ENCODE measurements at regions not wholly inside any gene's neighbourhood (a gene's known extent, or its start where the extent isn't known, plus 50 kb on each side); places are given as distances from the start of the nearest gene placed in this dataset.

DNA sequence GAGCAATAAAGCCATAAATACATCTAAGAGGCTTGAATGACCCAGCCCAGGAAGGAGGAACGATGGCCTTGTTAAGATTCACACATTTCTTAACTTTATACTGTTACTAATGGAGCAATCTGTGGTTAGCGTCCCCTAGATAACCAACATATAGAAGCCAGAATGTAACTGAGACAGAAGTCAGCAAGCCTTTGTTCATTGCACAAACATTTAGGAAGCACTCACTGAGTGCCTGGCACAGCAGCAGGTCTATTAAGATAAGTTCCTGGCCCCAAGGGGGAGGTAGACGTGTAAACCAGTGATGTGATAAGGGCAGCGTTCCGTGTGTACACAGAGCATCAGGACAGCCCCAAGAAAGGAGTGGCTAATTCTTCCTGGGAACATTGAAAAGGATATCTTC is 63.6 kb upstream of the ATL2 start:
- H3K36me3 ChIP-seq: no peaks in the 10 kb centered on the region
- H3K27ac ChIP-seq (replicated peaks in 1 of 4): peak overlapping the region in 3 of 4 donors; percentile 1 to 74 (median 73)
- no peak for DNase-seq (ENCODE audit: extremely low spot score)
- intact Hi-C loops (cut with DNase I): no loop called here
- 76% methylated on average over 5 of the region's 5 CpGs for WGBS
- no peak for TF ChIP-seq POLR2A (IDR thresholded peaks at IDR 0.05; ENCODE audit: low read depth)
- no peak for TF ChIP-seq CTCF (IDR thresholded peaks at IDR 0.05)
- TF ChIP-seq POLR2AphosphoS5 (IDR thresholded peaks at IDR 0.05): no peak
- TF ChIP-seq EP300 (IDR thresholded peaks at IDR 0.05): no peak
- no peaks in the 10 kb centered on the region for H3K27me3 ChIP-seq
- no peak overlapping the region for H3K4me3 ChIP-seq
- H3K4me1 ChIP-seq: peaks cover 17 to 64% (median 48%) of the 10 kb centered on the region in 4 donors
- H3K9me3 ChIP-seq: no peaks in the 10 kb centered on the region

DNA sequence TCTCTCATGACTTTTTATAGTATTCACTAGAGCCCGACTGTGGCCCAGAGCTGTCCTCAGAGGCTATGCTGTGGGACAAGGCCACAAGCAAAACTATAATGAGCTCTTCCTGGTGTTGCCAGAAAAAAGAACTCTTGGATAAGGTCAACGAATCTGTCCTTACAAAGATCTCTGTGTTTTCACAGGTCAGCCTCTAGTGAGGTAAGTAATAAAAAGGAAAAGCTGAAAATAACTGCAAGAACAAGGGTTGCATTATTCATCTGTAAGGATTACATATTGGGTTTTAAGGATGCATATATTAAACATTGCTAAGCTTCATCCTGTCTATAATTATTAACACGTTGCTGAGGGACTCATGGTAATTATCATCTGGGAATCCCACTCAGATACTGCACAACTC is 62.8 kb upstream of the ATL2 start:
- TF ChIP-seq POLR2A (IDR thresholded peaks at IDR 0.05; ENCODE audit: low read depth) (no peak), POLR2AphosphoS5 (IDR thresholded peaks at IDR 0.05) (no peak), EP300 (IDR thresholded peaks at IDR 0.05) (no peak)
- Histone ChIP-seq H3K4me3 (no peak overlapping the region), H3K36me3 (no peaks in the 10 kb centered on the region), H3K9me3 (no peaks in the 10 kb centered on the region), H3K27me3 (no peaks in the 10 kb centered on the region), H3K4me1 (peaks cover 17 to 64% (median 47%) of the 10 kb centered on the region in 4 donors), H3K27ac (replicated peaks in 1 of 4) (no peak overlapping the region)
- intact Hi-C loops (cut with DNase I): no loop called here
- no peak for DNase-seq (ENCODE audit: extremely low spot score)
- WGBS: 74% methylated on average over 3 of the region's 3 CpGs

DNA sequence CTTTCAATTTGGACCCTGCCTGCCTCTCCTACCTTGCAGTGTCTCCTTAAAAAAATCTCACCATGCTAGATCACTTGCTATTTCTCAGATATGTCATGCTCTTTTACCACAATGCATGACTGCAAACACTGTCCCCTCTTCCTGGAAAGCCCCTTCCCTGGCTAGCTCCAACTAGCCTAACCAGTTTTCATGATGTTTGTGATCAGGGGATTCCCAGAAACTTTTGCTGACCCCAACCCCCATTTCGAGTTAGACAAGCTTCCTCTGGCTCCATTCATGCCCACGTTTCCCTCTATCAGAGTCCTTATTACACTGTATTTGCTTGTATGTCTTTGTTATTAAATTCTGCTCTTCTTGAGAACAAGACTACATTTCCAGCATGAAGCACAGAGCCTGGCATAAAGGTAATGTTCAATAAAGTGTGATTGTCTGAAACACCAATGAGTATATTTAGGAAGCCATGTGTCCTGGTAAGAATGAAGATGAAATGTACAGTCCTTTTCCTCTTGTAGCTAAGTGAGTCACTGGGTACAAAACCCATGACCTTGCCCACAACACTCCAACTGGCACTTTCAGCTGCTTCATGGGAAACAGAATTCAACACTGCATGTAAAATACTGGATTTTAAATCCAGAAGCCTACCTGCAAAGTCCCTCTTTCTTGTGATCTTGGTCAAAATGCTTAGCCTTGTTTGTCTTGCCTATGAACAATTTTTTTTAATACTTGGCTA is 62.0 kb upstream of the ATL2 start:
- H3K9me3 ChIP-seq: no peaks in the 10 kb centered on the region
- no peaks in the 10 kb centered on the region for H3K36me3 ChIP-seq
- no peak for TF ChIP-seq POLR2A (IDR thresholded peaks at IDR 0.05; ENCODE audit: low read depth)
- no peak for TF ChIP-seq POLR2AphosphoS5 (IDR thresholded peaks at IDR 0.05)
- no peak for TF ChIP-seq CTCF (IDR thresholded peaks at IDR 0.05)
- TF ChIP-seq EP300 (IDR thresholded peaks at IDR 0.05): no peak
- H3K4me3 ChIP-seq: no peak overlapping the region
- intact Hi-C loops (cut with DNase I): no loop called here
- DNase-seq (ENCODE audit: extremely low spot score): no peak
- H3K4me1 ChIP-seq: peaks cover 17 to 56% (median 41%) of the 10 kb centered on the region in 4 donors
- H3K27ac ChIP-seq (replicated peaks in 1 of 4): peak overlapping the region in 1 of 4 donors; percentile 10
- WGBS: 88% methylated on average over 2 of the region's 2 CpGs
- H3K27me3 ChIP-seq: no peaks in the 10 kb centered on the region

- Histone ChIP-seq H3K27ac (replicated peaks in 1 of 4) (no peak overlapping the region), H3K27me3 (no peaks in the 10 kb centered on the region), H3K4me1 (peaks cover 15 to 54% (median 35%) of the 10 kb centered on the region in 4 donors), H3K36me3 (no peaks in the 10 kb centered on the region), H3K4me3 (no peak overlapping the region), H3K9me3 (no peaks in the 10 kb centered on the region)
- no peak for DNase-seq (ENCODE audit: extremely low spot score)
- intact Hi-C loops (cut with DNase I): no loop called here
- TF ChIP-seq POLR2AphosphoS5 (IDR thresholded peaks at IDR 0.05) (no peak), CTCF (IDR thresholded peaks at IDR 0.05) (no peak), EP300 (IDR thresholded peaks at IDR 0.05) (no peak)
- WGBS: 97% methylated on average over 2 of the region's 2 CpGs
Observed at GRCh38 chr2:38438133-38438882, 61.2 kb upstream of the ATL2 start.

DNA sequence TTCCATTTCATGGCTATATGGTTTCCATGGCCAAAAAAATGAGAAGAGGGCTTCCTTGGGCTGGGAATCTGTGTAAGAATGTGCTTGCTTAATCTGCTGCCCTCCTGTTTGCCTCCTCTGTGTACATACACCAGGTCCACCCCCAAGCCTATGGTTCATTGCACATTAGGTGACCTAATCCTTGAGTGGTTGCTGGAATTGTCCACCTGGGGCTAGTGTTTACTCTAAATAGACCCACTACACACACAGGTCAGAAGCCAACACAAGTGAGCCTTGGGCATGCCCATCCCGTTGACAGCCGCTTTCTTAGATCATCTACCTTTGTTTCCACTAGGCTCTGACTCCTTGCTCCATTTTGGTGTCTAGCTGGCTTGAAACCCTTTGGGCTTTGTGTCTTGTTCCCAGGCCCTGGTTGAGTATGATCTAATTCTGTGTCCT is 59.2 kb upstream of the ATL2 start:
- intact Hi-C loops (cut with DNase I): no loop called here
- Histone ChIP-seq H3K4me3 (no peak overlapping the region), H3K36me3 (no peaks in the 10 kb centered on the region), H3K4me1 (peaks cover 0 to 47% (median 30%) of the 10 kb centered on the region in 4 donors), H3K27ac (replicated peaks in 1 of 4) (no peak overlapping the region), H3K9me3 (no peaks in the 10 kb centered on the region), H3K27me3 (no peaks in the 10 kb centered on the region)
- 95% methylated on average over 2 of the region's 2 CpGs for WGBS
- DNase-seq (ENCODE audit: extremely low spot score): no peak
- no peak for TF ChIP-seq EP300 (IDR thresholded peaks at IDR 0.05)
- no peak for TF ChIP-seq CTCF (IDR thresholded peaks at IDR 0.05)
- TF ChIP-seq POLR2AphosphoS5 (IDR thresholded peaks at IDR 0.05): no peak
- no peak for TF ChIP-seq POLR2A (IDR thresholded peaks at IDR 0.05; ENCODE audit: low read depth)
